ENCODE measurements at regions not wholly inside any gene's neighbourhood (a gene's known extent, or its start where the extent isn't known, plus 50 kb on each side); places are given as distances from the start of the nearest gene placed in this dataset.

GRCh38 chr12:39033782-39034181 is 128.4 kb upstream of the CPNE8 start:
- Mint-ChIP-seq H3K9me3 (no peaks in the 10 kb centered on the region), H3K36me3 (no peaks in the 10 kb centered on the region), H3K4me3 (no peak overlapping the region), H3K4me1 (no peaks in the 10 kb centered on the region), H3K27me3 (ENCODE audit: insufficient read depth, low read depth) (no peaks in the 10 kb centered on the region), H3K27ac (no peak overlapping the region)
- Histone ChIP-seq H3K4me2 (no peak overlapping the region), H2AFZ (replicated peaks) (no peak overlapping the region), H3F3A (ENCODE audit: low read depth) (no peaks in the 10 kb centered on the region), H3K9ac (no peak overlapping the region), H3K27ac (no peak overlapping the region), H3K36me3 (no peaks in the 10 kb centered on the region), H3K9me3 (ENCODE audit: low read depth) (no peaks in the 10 kb centered on the region), H3K27me3 (no peaks in the 10 kb centered on the region), H3K79me2 (ENCODE audit: low read depth) (no peaks in the 10 kb centered on the region), H3K4me1 (no peaks in the 10 kb centered on the region), H4K20me1 (ENCODE audit: low read depth) (no peaks in the 10 kb centered on the region), H3K4me3 (no peak overlapping the region)
- TF ChIP-seq EZH2phosphoT487 (IDR thresholded peaks at IDR 0.05) = no peak
- TF ChIP-seq EZH2 (IDR thresholded peaks at IDR 0.05) = no peak
- TF ChIP-seq CTCF (IDR thresholded peaks at IDR 0.05) = no peak
- no peak for DNase-seq (ENCODE audit: low spot score)

GRCh38 chr12:39032448-39032847 is 127.1 kb upstream of the CPNE8 start:
- H3K4me1 Mint-ChIP-seq = no peaks in the 10 kb centered on the region
- no peak for DNase-seq (ENCODE audit: low spot score)
- Histone ChIP-seq H4K20me1 (ENCODE audit: low read depth) (no peaks in the 10 kb centered on the region), H3K4me2 (no peak overlapping the region), H3F3A (ENCODE audit: low read depth) (no peaks in the 10 kb centered on the region), H3K79me2 (ENCODE audit: low read depth) (no peaks in the 10 kb centered on the region), H3K4me1 (no peaks in the 10 kb centered on the region), H3K27me3 (no peaks in the 10 kb centered on the region), H3K36me3 (no peaks in the 10 kb centered on the region), H3K9me3 (ENCODE audit: low read depth) (no peaks in the 10 kb centered on the region), H3K9ac (no peak overlapping the region), H3K27ac (no peak overlapping the region), H2AFZ (replicated peaks) (no peak overlapping the region), H3K4me3 (no peak overlapping the region)
- no peaks in the 10 kb centered on the region for H3K36me3 Mint-ChIP-seq
- H3K27me3 Mint-ChIP-seq (ENCODE audit: insufficient read depth, low read depth) = no peaks in the 10 kb centered on the region
- TF ChIP-seq CTCF (IDR thresholded peaks at IDR 0.05) (no peak), EZH2 (IDR thresholded peaks at IDR 0.05) (no peak), EZH2phosphoT487 (IDR thresholded peaks at IDR 0.05) (no peak)
- H3K9me3 Mint-ChIP-seq = no peaks in the 10 kb centered on the region
- H3K27ac Mint-ChIP-seq = no peak overlapping the region
- H3K4me3 Mint-ChIP-seq = no peak overlapping the region

GRCh38 chr12:39032034-39032433 is 126.6 kb upstream of the CPNE8 start:
- no peaks in the 10 kb centered on the region for H3K9me3 ChIP-seq (ENCODE audit: low read depth)
- no peak overlapping the region for H3K9ac ChIP-seq
- TF ChIP-seq CTCF (IDR thresholded peaks at IDR 0.05) = no peak
- no peaks in the 10 kb centered on the region for H3K9me3 Mint-ChIP-seq
- no peaks in the 10 kb centered on the region for H3K79me2 ChIP-seq (ENCODE audit: low read depth)
- H3K27ac Mint-ChIP-seq = no peak overlapping the region
- no peaks in the 10 kb centered on the region for H3K27me3 ChIP-seq
- no peaks in the 10 kb centered on the region for H4K20me1 ChIP-seq (ENCODE audit: low read depth)
- DNase-seq (ENCODE audit: low spot score) = no peak
- no peak overlapping the region for H3K4me3 ChIP-seq
- no peaks in the 10 kb centered on the region for H3K4me1 ChIP-seq
- H3F3A ChIP-seq (ENCODE audit: low read depth) = no peaks in the 10 kb centered on the region
- no peak overlapping the region for H3K27ac ChIP-seq
- H3K4me3 Mint-ChIP-seq = no peak overlapping the region
- no peaks in the 10 kb centered on the region for H3K27me3 Mint-ChIP-seq (ENCODE audit: insufficient read depth, low read depth)
- no peak overlapping the region for H3K4me2 ChIP-seq
- H3K4me1 Mint-ChIP-seq = no peaks in the 10 kb centered on the region
- H2AFZ ChIP-seq (replicated peaks) = no peak overlapping the region
- H3K36me3 ChIP-seq = no peaks in the 10 kb centered on the region
- no peaks in the 10 kb centered on the region for H3K36me3 Mint-ChIP-seq

GRCh38 chr12:39028382-39028781 is 123.0 kb upstream of the CPNE8 start:
- Histone ChIP-seq H3K9me3 (ENCODE audit: low read depth) (no peaks in the 10 kb centered on the region), H3K79me2 (ENCODE audit: low read depth) (no peaks in the 10 kb centered on the region), H4K20me1 (ENCODE audit: low read depth) (no peaks in the 10 kb centered on the region), H2AFZ (replicated peaks) (no peak overlapping the region), H3K27ac (no peak overlapping the region), H3F3A (ENCODE audit: low read depth) (no peaks in the 10 kb centered on the region), H3K9ac (no peak overlapping the region), H3K4me1 (no peaks in the 10 kb centered on the region), H3K4me3 (no peak overlapping the region), H3K27me3 (no peaks in the 10 kb centered on the region), H3K4me2 (no peak overlapping the region), H3K36me3 (no peaks in the 10 kb centered on the region)
- no peaks in the 10 kb centered on the region for H3K9me3 Mint-ChIP-seq
- no peaks in the 10 kb centered on the region for H3K4me1 Mint-ChIP-seq
- DNase-seq (ENCODE audit: low spot score) = no peak
- H3K36me3 Mint-ChIP-seq = no peaks in the 10 kb centered on the region
- H3K27me3 Mint-ChIP-seq (ENCODE audit: insufficient read depth, low read depth) = no peaks in the 10 kb centered on the region
- H3K27ac Mint-ChIP-seq = no peak overlapping the region
- TF ChIP-seq CTCF (IDR thresholded peaks at IDR 0.05) (no peak), EZH2 (IDR thresholded peaks at IDR 0.05) (no peak), EZH2phosphoT487 (IDR thresholded peaks at IDR 0.05) (no peak)
- no peak overlapping the region for H3K4me3 Mint-ChIP-seq
